ENCODE measurements at regions not wholly inside any gene's neighbourhood (a gene's known extent, or its start where the extent isn't known, plus 50 kb on each side); places are given as distances from the start of the nearest gene placed in this dataset.

GRCh38 chr4:65747386-65747785 is 77.1 kb upstream of the EPHA5 start:
- DNase-seq (ENCODE audit: low spot score), result no peak

- DNase-seq (ENCODE audit: low spot score), result no peak
Observed at GRCh38 chr4:65738134-65738533, 67.8 kb upstream of the EPHA5 start.

GRCh38 chr4:65737672-65738071 is 67.4 kb upstream of the EPHA5 start:
- DNase-seq (ENCODE audit: low spot score), result no peak

- no peak for DNase-seq (ENCODE audit: low spot score)
Observed at GRCh38 chr4:65724973-65725372, 54.7 kb upstream of the EPHA5 start.

Data from GM03348 (cell line).